ENCODE measurements at regions not wholly inside any gene's neighbourhood (a gene's known extent, or its start where the extent isn't known, plus 50 kb on each side); places are given as distances from the start of the nearest gene placed in this dataset.
"Not testable (repeated sequence)": the region's sequence is repeated elsewhere in the genome, so short reads cannot be mapped to it uniquely, and the experiment has no call there.

DNA sequence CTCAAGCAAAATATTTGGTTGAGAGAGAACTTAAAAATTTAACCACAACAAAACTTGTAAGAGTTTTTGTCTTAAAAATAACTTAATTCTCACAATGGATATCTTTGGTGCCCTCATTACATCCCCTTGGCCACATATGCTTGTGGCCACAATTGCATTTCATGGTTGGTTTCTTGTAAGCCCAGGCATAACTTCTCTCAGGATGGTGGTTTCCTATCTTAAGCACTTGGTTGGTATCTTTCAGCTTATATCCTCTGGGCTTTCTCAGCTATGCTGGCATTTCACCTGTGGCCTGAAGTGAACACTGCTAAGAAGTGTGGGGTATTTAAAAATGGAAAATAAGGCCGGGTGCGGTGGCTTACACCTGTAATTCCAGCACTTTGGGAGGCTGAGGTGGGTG, 212.4 kb upstream of the MEF2C start:
- DNase-seq = no peak

DNA sequence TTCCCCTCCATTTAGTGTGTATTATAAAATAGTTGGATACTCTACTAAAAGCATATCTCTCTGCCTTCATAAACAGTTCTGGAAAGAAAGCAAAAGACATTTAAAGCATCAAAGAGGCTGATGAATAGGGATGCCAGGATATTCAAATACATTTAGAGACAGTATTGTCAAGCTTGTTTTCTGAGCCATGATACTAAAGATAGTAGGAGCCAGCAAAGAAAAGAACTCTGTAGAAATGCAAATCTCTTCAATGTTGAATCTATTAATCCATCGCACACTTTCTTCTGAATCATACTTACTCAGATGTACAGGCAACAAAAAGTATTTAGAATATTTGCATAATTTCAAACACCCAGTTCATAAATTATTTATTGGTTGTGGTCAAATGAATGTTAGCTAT, 207.1 kb upstream of the MEF2C start:
- DNase-seq = no peak

DNA sequence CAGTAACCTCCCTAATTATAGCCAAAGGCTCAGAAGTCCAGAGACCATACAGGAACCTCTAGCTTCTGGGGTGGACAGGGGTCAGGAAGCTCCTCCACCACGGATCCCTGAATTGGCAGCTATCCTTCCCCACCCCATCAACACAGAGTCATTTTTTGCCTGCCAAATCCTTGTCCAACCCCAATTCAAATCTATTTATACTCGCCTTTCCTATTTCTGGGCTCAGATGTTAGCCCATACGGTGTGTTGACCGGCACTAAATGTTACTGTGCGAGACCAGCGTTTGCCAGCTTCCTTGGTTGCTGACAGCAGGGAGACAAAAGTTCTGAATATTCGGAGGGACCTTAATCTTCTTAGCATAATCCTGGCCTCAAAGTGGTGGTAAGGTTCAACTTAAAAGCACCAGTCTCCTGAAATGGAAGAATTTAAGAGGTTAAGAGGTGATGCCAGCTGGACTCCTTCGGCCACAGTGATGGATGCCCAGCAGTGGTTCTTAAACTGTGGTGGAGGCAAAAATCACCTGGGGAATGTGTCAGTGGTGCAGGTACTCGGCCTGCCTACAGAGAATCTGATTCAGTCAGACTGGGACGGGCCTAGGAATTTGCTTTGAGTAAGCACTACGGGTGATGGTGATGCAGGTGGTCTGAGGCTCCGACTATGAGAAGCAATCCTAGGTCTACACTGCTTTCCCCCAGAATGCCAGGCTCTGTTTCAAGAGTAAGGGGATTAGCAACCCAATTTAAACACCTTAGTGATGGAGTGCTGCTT, 204.8 kb upstream of the MEF2C start:
- no peak for DNase-seq

DNA sequence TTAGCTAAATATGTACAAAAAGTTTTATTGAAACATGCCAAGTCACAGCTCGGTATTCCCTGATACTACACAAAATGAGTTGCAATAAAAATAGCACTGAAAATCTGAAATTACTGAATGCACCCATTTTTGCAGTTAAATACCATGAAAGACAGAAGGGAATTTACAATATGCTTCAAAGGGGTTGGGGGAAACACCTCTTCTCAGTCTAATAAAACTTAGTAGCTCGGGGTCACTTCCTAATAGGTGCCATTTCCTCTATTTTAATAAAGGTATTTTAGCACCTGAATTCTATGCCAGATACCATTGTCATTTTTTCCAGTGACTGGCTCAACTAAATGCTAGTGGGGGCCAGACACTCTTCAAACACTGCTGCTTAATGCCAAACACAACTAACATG, 204.1 kb upstream of the MEF2C start:
- no peak for DNase-seq

DNA sequence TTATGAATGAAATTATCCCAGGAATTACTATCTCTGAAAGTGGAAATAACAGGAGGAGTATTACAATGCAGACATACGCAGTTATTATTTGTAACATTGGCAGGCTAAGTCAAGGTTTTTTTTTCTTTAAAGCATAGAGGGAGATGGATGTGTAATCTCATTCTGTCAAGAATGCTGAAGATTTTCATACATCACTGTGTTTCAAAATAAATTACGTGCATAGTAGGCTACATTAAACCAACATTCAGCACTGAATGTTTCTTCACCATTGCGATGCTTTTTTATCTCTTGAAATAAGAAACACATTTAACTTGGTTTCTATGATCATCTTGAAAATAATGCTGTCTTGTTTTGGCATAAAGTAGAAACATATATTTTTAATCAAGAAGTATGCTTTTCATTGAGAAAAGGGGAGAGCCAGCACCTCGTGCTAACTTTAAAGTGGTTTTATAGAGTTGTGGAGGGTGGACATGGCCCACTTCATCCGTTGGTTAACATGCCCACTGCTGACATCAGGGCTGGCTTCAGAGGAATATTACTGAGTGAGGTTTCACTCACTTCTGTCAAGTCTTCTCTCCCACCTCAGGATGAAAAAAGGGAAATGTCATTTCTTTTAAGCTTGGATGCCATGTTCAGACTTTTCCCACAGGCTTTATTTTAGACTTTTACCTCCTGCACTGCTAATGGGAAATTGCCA, 203.6 kb upstream of the MEF2C start:
- no peak for DNase-seq

DNA sequence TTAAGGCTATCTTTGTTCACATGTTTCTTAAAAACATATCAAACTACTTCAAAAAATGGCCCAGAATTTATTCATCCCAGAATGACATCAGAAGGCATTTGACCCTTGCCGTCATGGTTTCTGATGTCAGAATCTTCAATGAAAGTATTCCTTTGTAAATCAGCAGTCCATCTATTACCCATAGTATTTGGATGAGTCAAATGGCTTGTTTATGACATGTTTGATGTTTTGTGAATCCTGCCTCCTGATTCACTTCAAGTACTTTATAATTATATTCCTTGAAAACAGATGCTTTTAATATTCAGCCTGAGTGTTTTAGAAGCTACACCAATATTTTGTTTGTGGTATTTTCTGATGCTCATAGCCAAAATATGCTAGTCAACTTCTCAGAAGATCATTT, 200.8 kb upstream of the MEF2C start:
- no peak for DNase-seq

DNA sequence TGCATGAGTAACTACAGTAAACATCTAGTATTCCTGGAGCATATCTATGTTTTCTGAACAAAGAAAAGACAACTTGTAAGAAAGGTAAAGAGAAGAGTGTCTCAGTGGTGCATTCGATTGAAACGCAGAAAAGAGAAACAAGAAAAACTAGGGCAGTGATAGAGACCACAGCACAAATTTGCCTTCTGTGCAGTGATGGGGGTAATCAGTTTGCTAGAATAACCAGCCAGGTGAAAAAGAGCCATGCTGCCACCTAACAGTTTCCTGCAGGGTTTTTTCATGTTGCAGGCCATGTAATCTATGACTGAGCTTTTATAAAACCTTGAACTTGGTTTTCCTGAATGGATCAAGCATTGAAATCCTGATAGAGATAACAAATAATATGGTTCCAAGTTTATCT, 198.4 kb upstream of the MEF2C start:
- no peak for DNase-seq

DNA sequence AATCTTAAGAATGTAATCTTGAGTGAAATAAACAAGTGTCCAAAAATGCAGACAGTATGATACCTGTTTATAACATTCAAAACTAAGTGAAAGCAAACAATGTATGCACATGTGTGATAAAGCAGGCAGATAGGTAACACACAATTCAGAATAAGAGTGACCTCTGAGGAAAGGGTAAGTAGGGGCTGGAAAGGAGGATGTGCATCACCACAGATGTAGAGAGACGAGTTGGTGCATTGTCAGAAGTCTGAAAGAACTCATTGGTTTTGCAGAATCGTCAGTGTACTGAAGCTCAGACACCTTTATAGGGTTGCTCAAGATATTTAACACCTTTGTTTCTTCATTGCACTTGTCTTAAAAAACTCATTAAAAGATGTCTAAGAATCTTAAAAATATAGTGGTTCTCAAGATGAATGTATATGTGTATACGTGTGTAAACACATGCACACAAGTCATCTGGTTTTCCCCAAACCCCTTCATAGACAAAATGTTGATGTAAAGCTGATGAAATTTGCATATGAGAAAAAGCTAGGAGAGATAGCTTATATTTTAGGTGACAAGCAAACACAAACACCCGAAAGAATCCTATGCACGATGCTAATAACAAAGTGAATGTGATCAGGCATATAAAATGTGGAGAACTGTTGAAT, 197.6 kb upstream of the MEF2C start:
- no peak for DNase-seq

DNA sequence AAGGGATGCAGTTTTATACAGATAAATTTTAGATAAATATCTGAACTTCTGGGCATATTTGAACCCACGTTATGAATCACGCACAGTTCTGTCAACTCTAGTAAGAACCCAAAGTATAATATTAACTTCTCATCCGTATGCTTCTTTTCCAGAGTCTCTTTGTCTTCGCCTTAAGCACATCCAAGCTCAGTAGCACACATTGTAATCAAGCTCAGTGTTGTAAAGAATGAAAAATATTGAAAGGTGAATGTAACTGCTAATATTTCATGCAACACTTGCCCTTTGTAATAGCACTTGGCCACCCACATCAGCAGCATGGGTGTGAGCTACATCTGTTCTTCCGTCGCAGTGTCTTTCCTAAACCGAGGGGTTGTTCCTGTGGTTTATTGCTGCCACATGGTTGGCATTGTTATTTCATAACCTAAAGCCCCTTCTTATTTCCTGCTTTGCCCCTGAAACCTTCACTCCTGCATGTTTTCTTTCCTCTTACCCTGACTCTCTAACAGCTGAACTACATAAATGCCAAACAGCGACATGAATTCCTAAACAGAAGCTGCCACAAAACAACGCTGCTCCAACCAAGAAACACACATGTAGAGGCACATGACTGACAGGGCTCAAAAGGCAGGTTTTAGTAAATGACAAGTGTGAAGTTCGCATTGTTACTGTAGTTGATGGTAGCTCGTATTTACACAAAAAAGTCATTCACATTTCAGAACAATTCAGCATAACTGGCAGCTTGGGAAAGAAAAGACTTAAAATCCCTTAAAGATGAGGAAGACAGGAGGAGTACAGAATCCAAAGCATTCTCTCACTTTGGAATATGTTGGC, 190.1 kb upstream of the MEF2C start:
- no peak for DNase-seq

DNA sequence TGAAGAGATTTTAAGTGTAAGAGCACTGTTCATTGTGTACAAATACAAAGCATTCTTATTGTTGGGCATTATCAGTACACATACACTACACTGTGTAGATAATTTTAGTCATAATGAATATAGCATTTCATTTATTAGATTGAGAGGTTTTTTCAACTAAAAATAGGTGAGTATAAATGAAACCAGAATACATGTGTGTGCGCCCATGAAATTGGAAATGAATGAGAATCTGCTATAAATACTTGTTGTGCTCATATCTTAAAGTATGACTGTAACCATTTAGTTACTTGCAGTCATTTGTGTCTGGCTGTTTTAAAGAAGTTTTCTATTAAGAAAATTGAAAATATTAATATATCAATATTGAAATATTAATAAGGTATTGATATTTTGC, 189.0 kb upstream of the MEF2C start:
- DNase-seq = no peak

DNA sequence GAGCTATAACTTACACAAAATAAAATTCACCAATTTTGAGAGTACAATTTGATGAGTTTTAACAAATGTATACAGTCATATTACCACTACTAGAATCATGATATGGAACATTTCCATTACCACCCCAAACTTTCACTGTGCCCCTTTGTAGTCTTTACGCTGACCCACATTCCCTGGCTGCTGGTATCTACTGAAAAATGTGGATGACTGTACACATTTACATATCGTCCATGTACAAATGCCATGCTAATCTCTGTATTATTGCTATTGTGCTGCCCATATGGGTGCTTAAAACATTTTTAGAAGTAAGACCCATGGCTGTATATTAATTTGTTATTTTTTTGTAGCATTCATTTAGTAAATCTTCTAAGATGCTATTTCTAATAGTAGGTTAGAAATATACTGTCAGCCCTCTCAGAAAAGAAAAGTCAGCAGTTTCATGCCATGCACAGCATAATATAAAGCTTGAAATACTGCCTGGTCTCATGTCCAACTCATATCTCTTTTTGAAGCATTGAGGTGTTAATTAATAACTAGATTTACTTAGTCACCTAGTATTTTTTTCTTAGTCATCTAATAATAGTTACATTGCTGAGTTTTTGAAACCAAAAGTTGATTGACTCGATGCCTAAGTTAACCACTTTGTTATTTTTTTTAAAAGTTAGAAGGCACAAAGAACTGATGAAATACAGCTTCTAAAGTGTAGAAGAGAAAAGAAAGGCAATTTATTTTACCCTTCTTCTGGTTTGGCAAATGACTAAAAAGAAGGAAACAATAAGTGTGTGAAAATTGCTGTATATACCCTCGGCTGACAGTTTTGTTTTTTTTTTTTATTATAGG, 188.3 kb upstream of the MEF2C start:
- DNase-seq = no peak

DNA sequence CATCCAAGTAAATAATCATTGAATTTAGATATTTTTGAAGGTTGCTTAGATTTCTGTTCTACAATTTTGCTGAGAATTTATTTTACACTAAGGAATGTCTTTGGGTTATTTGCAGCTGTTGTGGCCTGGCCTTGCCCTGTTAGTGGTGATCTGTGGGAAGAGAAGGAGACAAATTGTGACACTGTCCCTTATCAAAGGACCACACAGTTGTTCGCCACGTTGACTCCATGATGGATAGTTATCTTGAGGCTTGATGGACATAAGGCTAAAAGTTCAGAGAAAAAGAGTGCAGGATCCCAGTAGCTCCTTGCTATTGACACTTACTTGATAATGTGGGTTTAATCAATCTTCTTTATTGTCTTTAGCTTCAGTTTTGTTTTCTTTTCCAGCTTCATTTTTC, 186.6 kb upstream of the MEF2C start:
- DNase-seq = no peak

DNA sequence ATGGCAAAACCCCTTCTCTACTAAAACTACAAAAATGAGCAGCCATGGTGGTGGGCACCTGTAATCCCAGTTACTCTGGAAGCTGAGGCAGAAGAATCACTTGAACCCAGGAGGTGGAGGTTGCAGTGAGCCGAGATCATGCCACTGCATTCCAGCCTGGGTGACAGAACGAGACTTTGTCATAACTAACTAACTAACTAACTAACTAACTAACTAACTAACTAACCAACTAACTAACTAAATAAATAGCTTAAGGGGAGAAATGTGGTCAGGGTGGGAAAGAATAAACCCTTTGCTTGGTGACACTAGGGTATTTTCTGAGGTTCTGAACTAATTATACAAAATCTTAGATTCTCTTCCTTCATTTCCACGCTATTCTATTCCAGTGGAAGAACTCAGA, 184.4 kb upstream of the MEF2C start:
- DNase-seq = no peak

DNA sequence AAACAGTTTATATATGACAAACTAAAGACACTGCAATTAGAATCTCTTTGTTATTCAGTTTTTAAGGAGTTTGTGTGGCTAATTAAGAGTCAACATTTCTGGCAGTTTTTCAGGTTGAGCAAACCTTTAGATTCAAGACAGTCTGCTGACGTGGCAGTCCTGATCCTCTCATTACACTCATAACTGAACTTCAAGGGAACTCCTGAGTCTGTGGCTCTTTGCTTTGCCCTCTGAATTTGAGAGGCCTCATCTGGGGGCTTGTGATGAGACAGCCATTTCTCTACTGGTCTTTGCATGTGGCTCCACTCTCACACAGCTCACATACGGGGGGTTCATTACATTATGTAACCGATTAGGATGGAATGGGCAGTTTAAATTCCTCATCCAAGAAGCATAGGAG, 182.9 kb upstream of the MEF2C start:
- DNase-seq = no peak

DNA sequence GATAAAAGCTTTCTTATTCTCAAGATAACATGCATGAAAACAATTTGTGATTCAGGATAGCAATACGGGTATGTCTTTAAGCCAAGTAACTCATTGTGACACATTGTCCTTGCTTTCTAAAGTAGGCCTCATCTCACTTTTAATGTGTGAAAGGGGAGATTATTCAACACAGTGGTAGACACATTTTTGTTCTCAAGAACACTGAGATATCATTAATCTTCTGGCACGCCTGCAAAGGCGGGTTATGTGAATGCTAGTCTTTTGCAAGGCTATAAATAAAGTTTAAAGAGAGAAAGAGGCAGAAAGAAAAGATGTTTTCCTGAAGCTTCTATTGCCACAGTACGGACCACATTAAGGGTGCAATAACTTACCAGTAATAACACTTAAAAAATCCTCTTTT, 181.8 kb upstream of the MEF2C start:
- no peak for DNase-seq

DNA sequence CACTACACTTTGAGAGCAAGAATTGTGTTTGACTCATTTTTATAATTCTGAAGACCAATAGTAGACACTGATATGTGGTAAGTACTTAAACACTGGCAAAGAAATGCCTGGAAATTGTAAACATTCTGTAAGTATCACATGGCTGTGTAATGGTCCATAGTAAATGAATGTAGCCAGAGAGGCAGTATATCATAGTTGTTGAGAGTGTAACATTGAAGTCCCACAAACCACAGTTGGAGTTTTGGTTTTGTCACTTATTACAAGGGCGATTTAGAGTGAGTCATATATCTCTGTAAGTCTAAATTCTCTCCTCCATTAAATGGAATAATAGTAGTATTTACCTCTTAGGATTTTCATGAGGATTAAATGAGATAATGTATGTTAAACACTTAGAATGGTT, 181.1 kb upstream of the MEF2C start:
- DNase-seq = no peak

DNA sequence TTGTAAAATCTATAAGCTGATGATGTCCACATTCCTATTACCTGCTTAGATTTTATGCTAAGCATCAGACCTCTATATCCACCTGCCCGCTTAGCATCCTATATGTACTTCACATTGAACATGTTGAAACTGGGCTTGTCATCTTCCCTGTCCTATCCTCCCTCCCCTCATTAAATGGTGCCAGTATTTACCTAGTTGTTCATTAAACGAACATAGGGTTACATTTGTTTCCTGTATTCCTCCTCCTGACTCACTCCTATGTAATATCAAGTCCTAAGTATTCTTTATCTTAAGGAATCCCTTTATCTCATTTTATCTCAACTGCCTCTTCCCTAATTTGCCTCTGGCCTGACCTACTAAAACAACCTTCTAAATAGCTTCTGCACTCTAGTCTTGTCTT, 177.8 kb upstream of the MEF2C start:
- no peak for DNase-seq

DNA sequence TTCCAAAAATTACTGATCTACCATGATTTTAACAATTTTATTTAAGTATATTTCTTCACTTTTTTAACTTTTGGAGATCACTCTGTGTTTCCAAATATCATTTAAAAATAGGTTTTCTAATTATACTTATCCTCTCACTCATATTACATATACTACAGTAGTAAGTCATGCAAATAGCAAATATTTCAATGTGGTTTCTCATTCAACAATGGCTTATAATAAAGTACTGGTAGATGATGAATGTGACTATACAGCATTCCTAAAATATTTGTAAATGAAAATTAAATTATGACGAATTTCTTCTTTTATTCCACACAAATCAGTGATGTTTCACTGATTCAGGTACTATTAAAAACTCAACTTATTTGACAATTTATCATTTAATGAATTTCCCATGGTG, 176.3 kb upstream of the MEF2C start:
- DNase-seq = no peak

DNA sequence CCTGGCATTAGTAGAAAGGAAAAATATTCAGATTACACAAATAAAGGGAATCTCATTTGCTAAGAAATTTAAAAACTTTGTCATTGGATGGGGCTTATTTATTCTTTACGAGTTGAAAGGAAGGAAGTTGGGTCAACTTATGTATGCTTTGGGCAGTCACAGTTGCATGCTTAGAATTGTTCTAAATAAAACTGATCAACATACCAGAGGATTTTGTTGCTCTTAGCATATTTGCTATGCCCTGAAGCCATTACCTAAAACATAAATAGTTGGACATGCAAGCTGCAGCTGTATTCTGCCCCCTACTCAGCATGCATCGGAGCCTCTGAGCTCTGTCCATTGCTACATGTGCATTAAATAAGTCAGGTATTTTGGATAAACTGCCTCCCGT, 172.7 kb upstream of the MEF2C start:
- DNase-seq = no peak

DNA sequence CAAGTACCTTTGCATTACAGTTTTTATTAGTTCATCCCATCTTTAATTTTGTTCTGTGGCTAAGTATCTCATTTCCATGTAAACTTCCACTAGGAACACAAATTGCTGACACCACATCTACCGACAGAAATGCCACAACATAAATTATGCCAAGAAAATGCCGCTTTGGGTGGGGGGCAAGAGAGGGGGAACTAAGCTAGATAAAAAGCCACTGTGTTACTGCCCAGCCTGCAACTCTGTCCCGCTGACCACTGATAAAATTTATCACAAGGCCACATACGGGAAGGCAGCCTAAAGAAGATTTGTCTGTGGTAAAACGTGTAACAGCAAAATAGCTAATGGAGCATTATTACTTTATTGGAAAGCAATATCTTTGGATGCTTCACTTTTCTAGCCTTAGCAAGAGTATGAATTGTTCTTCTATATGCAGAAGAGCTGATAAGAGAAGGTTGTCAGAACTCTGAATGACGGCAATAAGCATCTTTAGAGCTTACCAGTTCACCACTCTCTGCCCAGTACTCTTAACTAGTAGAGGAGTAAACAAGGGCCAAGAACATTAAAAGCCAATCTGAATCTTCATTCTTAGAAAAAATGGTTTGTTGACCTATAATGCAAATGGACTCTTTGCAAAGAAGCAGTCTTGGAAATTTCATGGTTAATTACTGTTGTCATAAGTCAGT, 172.2 kb upstream of the MEF2C start:
- no peak for DNase-seq

DNA sequence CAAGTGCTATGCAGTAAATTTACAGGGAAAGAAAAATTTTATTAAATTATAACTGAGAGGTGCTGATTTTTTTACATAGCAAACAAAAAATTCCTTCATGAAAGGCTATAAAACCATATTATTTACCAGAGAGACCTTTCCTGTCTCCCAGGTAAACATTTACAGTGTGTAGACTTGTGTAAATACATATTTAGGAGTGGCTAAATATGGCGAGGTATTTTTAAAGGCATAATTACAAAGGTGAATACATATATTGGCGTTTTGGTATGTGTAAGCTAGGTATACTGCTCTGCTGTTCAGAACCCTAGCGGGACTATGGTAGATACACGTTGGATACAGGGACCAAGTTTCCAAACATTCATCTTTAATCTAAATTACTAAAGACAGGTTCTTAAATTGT, 170.6 kb upstream of the MEF2C start:
- DNase-seq = no peak

DNA sequence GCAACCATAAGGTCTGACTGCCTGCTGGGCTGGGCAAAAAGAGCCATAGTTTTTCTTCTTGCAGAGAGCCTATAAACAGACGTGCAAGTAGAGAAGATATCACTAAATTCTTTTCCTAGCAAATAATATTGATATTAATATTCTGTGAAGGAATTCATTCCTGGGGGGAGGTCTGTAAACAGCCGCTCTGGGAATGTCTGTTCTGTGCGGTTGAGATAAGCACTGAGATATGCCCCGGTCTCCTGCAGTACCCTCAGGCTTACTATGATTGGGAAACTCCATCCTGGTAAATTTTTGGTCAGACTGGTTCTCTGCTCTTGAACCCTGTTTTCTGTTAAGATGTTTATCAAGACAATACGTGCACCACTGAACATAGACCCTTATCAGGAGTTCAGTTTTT, 167.1 kb upstream of the MEF2C start:
- not testable (repeated sequence) for DNase-seq
